Testis (tissue), 2 donors: ENCODE measurements at regions not wholly inside any gene's neighbourhood (a gene's known extent, or its start where the extent isn't known, plus 50 kb on each side); places are given as distances from the start of the nearest gene placed in this dataset.

Experiments used
- DNase-seq: peaks from one replicate; pipeline ENCODE4 v3.0.0-alpha.2; 2019
- H3K27ac ChIP-seq, 2 donors: fragments of 200-600 bp; sonication (generic); one replicate each; pipeline ENCODE4 v1.5.1; 2019
- H3K27me3 ChIP-seq: fragments of 200-600 bp; sonication (generic); one replicate; pipeline ENCODE4 v1.5.1; 2019
- H3K36me3 ChIP-seq: fragments of 200-600 bp; sonication (generic); one replicate; pipeline ENCODE4 v1.5.1; 2017; ENCODE audit warnings: low read depth; ENCODE audit errors: missing control alignments
- H3K4me1 ChIP-seq: fragments of 200-600 bp; sonication (generic); one replicate; pipeline ENCODE4 v1.5.1; 2019
- H3K4me3 ChIP-seq, 2 donors: fragments of 200-600 bp; sonication (generic); one replicate each; pipeline ENCODE4 v1.5.1; 2017 to 2019
- H3K9me3 ChIP-seq: fragments of 200-600 bp; sonication (generic); one replicate; pipeline ENCODE4 v1.5.1; 2017
- POLR2A ChIP-seq: fragments of 450-650 bp; IDR thresholded peaks from one replicate; pipeline ENCODE4 v1.6.1; 2017; ENCODE audit warnings: antibody characterized with exemption, mild to moderate bottlenecking, moderate library complexity
- WGBS, 2 donors: methylation state at CpG; one replicate each; pipeline ENCODE4 v1.1.5; 2018; 5-methylcytosine and 5-hydroxymethylcytosine counted together
- intact Hi-C: fragments of 100-400 bp; cut with DNase I; formaldehyde crosslinking; loops from one replicate; pipeline ENCODE4 v1.15.1; 2023; ENCODE audit warnings: low total_unique reads
- TF ChIP-seq, protein P1 (sequence below), 3 experiments: fragments of 450-650 bp in 2 of 3; fragments of 200-600 bp in 1 of 3; sonication (generic) in 1 of 3; IDR thresholded peaks; one replicate each; pipeline ENCODE4 v1.5.1; 2016 to 2019; ENCODE audit warnings: antibody characterized with exemption in 3 of 3, mild to moderate bottlenecking in 2 of 3, moderate library complexity in 1 of 3

DNA sequence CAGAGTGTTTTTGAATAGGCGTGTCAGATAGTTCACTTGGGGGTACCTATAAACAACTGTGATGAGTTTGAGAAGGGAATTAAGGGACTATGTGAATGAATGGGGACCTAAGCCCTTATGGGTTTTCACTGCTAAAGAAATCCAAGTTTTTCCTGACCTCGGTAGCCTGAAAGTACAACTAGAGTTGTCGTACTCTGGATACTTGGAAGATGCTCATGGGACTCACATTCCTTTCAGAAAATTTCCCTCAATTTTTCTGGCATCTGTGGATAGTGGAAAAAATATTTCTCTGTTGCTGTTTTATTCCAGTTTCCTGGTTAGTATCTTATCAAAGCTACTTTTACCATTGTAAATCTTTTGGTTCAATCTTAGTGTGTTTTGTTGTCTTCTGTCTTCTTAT is 1112.3 kb upstream of the SEMA6A start:
- Histone ChIP-seq H3K4me3 (no peak overlapping the region), H3K27me3 (no peaks in the 10 kb centered on the region), H3K4me1 (no peaks in the 10 kb centered on the region), H3K36me3 (no peaks in the 10 kb centered on the region), H3K9me3 (no peaks in the 10 kb centered on the region), H3K27ac (no peak overlapping the region)
- no peak for DNase-seq
- intact Hi-C loops, result no loop called here
- TF ChIP-seq, protein P1, sequence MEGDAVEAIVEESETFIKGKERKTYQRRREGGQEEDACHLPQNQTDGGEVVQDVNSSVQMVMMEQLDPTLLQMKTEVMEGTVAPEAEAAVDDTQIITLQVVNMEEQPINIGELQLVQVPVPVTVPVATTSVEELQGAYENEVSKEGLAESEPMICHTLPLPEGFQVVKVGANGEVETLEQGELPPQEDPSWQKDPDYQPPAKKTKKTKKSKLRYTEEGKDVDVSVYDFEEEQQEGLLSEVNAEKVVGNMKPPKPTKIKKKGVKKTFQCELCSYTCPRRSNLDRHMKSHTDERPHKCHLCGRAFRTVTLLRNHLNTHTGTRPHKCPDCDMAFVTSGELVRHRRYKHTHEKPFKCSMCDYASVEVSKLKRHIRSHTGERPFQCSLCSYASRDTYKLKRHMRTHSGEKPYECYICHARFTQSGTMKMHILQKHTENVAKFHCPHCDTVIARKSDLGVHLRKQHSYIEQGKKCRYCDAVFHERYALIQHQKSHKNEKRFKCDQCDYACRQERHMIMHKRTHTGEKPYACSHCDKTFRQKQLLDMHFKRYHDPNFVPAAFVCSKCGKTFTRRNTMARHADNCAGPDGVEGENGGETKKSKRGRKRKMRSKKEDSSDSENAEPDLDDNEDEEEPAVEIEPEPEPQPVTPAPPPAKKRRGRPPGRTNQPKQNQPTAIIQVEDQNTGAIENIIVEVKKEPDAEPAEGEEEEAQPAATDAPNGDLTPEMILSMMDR (IDR thresholded peaks at IDR 0.05), result no peak
- TF ChIP-seq POLR2A, result no peak
- WGBS, 2 donors, result 60 to 64% methylated on average over 3 of the region's 3 CpGs

DNA sequence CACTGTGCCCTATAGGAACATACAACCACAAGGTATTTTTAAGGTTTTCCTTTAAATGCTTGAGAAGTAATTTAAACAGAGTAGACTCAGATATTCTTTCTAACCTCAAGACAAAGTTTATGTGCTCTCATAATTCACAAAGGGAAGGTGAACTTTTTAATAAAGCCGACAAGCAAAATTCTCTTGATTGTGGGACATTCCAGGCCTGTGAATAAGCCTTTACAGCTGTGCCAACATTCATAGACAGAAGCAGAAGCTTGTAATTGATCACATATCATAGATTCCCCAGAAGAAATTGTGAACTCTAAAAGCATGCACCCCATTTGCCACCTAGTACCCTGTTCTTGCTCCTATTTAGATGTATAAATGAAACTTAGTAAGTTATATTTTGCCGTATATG is 1107.8 kb upstream of the SEMA6A start:
- no peak overlapping the region for H3K4me3 ChIP-seq
- H3K27me3 ChIP-seq, result no peaks in the 10 kb centered on the region
- no peak overlapping the region for H3K27ac ChIP-seq
- WGBS, 2 donors, result 79 to 93% methylated on average over 2 of the region's 2 CpGs
- no peaks in the 10 kb centered on the region for H3K36me3 ChIP-seq
- no peaks in the 10 kb centered on the region for H3K4me1 ChIP-seq
- intact Hi-C loops, result no loop called here
- H3K9me3 ChIP-seq, result no peaks in the 10 kb centered on the region
- DNase-seq, result no peak
- TF ChIP-seq, protein P1 (IDR thresholded peaks at IDR 0.05), result no peak
- no peak for TF ChIP-seq POLR2A

DNA sequence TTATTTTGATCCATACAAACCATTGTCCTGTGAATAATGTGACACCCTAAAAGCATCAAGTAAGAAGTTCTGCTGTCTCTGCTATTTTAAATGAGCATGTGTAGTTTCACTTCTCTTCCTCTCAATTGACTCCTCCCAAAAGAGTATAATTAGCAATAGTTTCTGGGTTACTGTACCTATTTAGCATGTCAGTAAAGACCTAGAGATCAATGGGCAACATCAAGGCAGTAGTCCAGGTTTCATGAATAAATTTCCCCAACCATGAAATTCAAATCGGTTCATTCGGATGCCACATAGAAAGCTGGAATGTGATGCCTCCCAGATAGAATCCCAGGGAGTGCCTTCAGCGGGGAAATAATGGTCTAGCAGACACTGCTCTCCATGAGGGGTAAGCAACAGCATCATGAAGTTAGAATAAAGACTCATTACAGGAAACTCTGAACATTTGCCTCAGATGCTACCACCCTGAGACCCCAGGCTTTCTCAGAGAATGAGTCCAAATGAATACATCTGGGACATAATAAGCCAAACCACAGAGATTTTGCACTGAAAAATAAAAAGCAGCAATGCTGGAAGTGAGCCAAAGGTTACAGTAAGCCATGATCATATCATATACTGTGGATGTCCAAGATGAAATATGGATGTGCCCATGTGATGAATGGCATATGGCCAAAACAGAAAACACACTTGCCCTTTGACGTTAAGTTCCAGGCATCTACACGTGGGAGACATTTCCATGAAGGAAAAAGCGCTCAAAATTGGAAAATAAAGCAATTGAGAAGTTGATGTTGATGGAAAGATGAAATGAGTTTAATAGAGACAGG is 1107.0 kb upstream of the SEMA6A start:
- 84 to 89% methylated on average over 6 of the region's 6 CpGs for WGBS, 2 donors
- TF ChIP-seq, protein P1 (IDR thresholded peaks at IDR 0.05), result no peak
- no peak for TF ChIP-seq POLR2A
- Histone ChIP-seq H3K4me1 (no peaks in the 10 kb centered on the region), H3K27ac (no peak overlapping the region), H3K9me3 (no peaks in the 10 kb centered on the region), H3K36me3 (no peaks in the 10 kb centered on the region), H3K4me3 (no peak overlapping the region), H3K27me3 (no peaks in the 10 kb centered on the region)
- no peak for DNase-seq
- intact Hi-C loops, result no loop called here

DNA sequence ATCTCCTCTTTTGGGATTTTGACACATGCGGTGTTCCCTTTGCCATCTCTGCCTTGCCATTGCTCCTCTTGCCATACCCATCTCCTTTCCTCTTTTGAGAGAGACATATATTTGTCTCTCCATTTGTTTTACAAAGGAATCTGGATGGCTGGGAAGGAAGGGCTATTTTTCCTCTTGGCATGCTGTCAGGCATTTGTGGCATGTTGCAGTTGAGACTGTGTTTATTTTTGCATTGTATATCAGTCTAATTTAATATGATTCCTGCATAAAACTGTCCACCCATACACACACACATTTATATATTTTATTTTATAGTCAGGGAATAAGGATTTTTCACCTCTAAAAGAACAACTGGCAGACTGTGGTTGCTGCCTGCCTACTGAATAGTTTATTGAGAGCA is 1105.8 kb upstream of the SEMA6A start:
- H3K27me3 ChIP-seq, result no peaks in the 10 kb centered on the region
- H3K9me3 ChIP-seq, result no peaks in the 10 kb centered on the region
- H3K4me1 ChIP-seq, result no peaks in the 10 kb centered on the region
- no peaks in the 10 kb centered on the region for H3K36me3 ChIP-seq
- TF ChIP-seq, protein P1 (IDR thresholded peaks at IDR 0.05), result no peak
- TF ChIP-seq POLR2A, result no peak
- no peak overlapping the region for H3K27ac ChIP-seq
- H3K4me3 ChIP-seq, result no peak overlapping the region
- intact Hi-C loops, result no loop called here
- DNase-seq, result no peak
- WGBS, 2 donors, result 90 to 92% methylated on average over 1 of the region's 1 CpG

DNA sequence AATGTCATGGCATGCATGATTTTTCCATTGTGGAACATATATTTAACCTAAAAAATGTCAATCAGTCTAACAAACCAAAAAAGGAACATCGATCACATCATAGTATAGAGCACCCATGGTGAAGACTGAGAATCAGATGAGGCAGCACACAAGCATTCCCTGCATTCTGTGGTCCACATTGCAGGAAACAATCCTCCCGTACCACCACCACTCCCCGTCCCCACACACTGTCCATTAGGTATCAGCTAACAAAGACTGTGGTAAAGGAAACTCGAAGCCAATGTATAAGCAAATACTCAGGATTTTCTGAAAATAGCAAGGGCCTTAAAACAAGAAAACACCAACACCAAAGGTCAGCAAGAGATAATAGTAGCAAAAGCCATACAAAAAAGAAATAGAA is 1104.4 kb upstream of the SEMA6A start:
- H3K4me1 ChIP-seq, result no peaks in the 10 kb centered on the region
- TF ChIP-seq, protein P1 (IDR thresholded peaks at IDR 0.05), result no peak
- TF ChIP-seq POLR2A, result no peak
- H3K27ac ChIP-seq, result no peak overlapping the region
- no peak for DNase-seq
- intact Hi-C loops, result no loop called here
- WGBS, 2 donors, result 86 to 96% methylated on average over 4 of the region's 4 CpGs
- no peak overlapping the region for H3K4me3 ChIP-seq
- no peaks in the 10 kb centered on the region for H3K36me3 ChIP-seq
- H3K27me3 ChIP-seq, result no peaks in the 10 kb centered on the region
- no peaks in the 10 kb centered on the region for H3K9me3 ChIP-seq
